IPS-NIHi7 (cell line): ENCODE measurements at regions not wholly inside any gene's neighbourhood (a gene's known extent, or its start where the extent isn't known, plus 50 kb on each side); places are given as distances from the start of the nearest gene placed in this dataset.
"Not testable (repeated sequence)": the region's sequence is repeated elsewhere in the genome, so short reads cannot be mapped to it uniquely, and the experiment has no call there.

Experiments
- DNase-seq: peaks from one replicate; pipeline ENCODE4 v3.0.0; 2012; ENCODE audit warnings: mixed read lengths; ENCODE audit errors: extremely low spot score

DNA sequence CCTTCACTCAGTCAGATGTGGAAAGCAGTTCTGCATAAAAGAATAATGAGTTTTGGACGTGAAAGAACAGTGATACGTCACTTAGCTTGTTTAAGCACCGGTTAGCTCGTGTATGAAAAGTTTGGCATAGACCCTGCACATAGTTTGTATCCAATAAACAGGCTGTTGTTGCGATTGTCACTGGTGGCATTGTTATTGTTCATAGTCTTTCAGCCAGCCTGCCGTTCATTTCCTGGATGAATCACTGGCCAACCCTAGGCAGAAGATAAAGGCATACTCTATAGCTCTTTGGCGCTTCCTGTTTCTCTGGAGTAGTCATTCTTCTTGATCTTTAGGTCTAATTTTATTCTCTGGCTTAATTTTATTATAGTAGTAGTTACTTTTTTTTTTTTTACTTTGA lies 57.8 kb upstream of the ANKRD30A start:
- no peak for DNase-seq

DNA sequence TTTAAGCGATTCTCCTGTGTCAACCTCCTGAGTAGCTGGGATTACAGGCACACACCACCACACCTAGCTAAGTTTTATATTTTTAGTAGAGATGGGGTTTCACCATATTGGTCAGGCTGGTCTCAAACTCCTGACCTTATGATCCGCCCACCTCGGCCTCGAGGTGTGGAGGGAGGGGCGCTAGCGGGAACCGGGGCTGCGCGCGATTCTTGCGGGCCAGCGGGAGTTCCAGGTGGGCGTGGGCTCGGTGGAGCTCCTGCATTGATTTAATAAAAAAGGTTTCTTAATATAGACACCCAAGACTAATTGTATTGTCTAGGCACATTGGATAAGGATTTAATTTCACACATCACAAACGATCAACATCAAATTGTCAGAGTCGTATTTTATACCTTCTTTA lies 63.1 kb upstream of the ANKRD30A start:
- DNase-seq, result not testable (repeated sequence)

DNA sequence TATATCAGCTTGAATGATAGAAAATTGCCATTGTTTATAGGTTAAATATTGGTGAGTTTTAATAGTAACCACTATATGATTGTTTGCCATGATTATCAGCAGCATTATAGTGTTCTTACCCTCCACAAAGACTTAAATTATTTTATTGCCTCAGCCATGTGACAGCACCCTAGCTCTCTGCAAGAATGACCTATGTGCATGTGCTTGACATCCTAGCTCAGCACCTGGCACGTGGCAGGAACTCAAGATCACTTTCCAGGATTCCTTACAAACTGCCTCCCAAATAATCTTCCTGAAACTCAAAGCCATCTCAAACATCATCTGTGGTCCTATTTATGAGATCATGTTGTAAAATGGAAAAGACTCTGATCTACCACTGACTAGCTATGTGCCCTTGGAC lies 68.1 kb upstream of the ANKRD30A start:
- no peak for DNase-seq

DNA sequence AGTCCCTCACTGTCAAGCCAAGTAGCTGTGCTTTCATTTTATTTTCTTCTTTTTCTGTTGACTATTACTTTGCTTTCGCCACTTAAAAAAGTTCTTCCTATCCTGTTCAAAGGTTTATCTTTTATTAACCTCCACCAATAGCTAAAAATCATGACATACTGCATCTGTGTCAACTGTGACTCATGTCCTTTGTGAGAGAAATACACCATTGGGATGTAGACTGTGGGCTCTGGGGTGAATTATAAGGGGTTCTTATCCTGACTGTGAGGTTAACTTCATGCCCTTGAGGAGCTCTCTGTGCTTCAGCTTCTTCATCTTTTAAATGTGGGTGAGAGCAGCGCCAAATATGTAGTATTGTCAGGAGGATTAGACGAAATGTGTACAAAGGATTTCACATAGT lies 71.9 kb upstream of the ANKRD30A start:
- DNase-seq, result no peak

DNA sequence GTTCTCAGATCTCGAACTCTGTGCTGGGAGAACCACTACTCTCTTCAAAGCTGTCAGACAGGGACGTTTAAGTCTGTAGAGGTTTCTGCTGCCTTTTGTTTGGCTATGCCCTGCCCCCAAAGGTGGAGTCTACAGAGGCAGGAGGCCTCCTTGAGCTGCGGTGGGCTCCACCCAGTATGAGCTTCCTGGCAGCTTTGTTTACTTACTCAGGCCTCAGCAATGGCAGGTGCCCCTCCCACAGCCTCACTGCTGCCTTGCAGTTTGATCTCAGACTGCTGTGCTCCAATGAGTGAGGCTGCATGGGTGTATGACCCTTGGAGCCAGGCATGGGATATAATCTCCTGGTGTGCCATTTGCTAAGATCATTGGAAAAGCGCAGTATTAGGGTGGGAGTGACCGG lies 75.4 kb upstream of the ANKRD30A start:
- not testable (repeated sequence) for DNase-seq

DNA sequence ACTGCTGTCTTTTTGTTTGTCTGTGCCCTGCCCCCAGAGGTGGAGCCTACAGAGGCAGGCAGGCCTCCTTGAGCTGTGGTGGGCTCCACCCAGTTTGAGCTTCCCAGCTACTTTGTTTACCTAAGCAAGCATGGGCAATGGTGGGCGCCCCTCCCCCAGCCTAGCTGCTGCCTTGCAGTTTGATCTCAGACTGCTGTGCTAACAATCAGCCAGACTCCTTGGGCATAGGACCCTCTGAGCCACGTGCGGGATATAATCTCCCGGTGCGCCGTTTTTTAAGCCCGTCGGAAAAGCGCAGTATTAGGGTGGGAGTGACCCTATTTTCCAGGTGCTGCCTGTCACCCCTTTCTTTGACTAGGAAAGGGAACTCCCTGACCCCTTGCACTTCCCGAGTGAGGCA lies 81.1 kb upstream of the ANKRD30A start:
- DNase-seq, result not testable (repeated sequence)

DNA sequence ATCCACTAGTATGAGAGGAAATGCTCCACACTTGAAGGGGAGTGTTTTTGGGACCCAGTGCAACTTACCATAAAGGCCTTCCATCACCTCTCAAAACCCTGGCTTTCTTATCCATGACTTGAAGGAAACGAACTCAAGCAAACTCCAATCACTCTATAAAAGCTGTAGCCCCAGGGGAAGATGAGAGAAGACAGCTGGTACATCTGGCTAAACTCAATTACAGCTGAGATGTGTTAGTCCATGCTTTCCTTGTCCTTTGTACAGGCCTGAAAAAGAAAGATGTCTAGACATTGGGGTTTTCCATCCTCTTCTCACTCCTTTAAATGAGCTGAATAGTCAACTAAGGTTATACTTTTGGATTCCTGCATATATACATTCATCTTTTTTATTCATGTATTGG lies 89.5 kb upstream of the ANKRD30A start:
- no peak for DNase-seq

DNA sequence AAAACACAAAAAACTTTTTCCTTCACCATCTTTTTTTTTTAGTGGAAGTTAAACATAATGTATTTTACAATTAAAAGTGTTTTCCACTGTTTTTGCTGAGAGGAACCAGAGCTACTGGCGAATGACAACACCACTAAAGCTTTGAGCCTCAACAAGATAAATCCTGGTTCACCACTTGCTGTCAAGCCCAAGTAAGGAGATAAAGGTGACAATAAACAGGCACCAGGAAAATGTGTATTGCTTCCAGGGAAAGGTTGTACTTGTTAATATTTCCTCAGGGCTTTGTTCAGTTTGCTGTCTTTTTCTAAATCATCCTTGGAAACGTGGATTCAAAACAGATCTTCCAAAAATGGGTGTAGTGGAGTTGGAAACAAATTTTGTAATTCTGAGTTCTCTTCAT lies 109.9 kb upstream of the ANKRD30A start:
- DNase-seq, result no peak

DNA sequence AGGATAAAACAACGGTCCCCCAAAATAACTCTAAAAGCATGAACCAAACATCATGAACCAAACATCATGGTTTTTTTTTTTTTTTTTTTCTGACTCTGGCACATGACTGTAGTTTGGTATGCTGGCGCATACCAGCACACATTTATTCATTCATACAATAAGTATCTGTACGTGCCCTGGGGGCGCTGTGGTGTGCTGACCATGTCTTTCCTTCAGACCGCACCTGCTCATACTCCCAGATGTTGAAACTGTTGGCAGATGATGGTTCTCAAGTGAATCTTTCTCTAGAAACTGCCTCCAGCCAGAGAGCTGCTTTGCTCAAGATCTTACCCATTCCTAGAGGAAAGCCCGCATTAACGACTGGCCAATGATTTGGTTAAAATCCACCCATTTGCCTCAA lies 114.7 kb upstream of the ANKRD30A start:
- DNase-seq, result no peak

DNA sequence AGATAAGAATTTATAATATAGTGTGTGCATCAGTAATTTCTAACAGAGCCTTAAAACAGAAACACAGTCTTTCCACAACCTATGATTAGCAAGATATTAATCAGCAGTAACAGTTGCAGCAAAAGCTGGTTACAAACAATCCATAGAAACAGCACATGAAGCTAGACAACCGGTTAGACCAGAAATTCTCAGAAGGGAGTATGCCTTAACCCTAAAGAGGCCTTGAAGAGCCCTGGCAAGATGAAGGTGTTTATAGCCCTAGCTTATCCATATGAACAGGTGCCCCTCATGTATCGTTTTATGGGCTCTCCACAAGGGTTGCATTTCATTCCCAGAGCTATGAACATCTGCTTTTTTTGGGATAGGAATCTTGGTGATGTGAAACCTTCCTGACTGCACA lies 117.1 kb upstream of the ANKRD30A start:
- DNase-seq, result not testable (repeated sequence)

DNA sequence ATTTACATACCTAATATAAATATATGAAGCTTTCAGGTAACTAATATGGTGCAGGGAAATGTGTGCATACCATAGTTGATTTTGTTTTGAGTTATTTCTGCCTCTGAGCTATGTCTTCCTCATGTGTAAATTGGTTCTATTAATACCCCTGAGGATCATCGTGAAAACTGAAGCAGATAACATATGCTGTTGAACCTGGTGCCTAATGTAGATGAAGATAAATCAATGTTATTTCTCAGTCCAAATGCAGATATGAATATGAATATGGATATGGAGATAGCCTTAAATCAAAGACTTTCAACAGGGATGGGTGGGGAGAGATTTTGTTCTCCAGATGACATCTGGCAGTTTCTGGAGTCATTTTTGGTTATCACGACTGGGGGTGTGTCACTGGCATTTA lies 122.3 kb upstream of the ANKRD30A start:
- DNase-seq, result no peak

DNA sequence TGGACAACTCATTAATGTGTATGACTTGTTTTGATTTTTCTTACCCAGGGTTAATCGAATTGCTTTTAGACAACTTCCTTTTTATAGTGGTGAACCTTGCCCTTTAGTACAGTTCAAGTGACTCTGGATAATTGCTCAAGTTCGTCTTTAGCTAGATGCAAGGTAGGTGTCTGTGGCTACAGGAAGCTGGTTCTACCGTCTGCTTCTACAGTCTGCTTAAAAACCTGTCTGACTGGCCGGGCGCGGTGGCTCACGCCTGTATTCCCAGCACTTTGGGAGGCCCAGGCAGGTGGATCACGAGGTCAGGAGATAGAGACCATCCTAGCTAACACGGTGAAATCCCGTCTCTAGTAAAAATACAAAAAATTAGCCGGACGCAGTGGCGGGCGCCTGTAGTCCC lies 129.6 kb upstream of the ANKRD30A start:
- DNase-seq, result not testable (repeated sequence)

DNA sequence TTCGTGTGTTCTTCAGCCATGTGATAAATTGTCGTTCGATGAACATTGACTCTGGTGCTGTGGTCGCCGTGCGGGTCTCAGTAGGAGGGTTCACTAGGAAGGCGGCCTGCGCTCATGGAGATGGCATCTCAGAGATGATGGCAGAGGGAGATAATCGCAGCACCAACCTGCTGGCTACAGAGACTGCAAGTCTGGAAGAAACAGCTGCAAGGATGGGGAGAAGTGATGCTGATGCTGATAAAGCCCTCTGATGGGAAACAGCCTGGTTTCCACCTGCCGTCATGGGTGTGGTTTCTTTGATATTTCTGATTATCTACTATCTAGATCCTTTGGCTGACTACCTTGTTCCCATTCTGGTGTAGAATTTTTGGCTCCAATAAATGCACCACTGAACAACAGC lies 130.5 kb upstream of the ANKRD30A start:
- DNase-seq, result no peak

DNA sequence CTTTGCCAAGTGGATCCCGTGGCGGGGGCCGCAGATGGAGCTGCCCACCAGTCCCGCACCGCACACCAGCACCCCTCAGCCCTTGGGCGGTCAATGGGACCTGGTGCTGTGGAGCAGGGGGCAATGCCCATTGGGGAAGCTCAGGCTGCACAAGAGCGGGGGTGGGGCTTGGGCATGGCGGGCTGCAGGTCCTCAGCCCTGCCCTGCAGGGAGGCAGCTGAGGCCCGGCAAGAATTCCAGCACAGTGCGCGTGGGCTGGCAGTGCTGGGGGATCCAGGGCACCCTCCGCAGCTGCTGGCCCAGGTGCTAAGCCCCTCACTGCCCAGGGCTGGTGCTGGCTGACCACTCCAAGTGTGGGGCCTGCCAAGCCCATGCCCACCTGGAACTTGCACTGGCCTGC lies 136.2 kb upstream of the ANKRD30A start:
- no peak for DNase-seq

DNA sequence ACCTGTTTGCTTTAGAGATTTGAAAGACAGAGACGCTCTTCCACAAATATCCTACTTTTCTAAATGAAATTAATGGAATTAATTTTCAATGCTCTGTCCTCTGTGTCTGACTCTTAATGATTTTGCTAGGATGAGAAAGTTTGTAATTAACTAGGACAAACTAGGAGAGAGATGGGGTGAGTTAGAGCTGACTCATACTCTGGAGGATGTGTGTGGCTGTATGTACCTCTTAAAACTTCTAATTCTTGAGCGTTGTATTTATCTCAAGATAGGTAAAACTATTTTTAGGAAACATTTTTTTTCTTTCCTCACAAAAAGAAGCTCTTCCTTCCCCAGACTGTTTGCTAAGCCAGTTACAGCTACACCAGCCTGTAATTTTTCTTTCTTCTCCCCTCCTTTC lies 178.8 kb upstream of the ANKRD30A start:
- no peak for DNase-seq

DNA sequence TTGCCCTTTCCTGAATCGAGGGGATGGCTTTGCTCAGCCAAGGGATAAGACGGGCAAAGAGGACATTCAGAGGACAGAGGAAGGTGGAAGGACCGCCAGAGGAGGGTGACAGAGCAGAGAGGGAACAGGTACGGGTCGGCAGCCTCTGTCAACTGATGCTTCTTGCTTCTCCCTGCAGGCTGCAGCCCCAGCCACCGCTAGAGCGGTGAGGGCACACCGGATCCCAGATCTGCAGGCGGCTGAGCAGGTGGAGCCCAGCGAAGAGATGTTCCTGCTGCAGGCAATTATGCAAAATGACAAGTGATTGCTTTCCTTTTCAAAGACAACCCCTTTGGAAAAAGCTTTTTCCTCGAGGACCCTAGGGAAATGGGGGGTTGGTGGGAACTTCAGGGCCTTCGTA lies 181.9 kb upstream of the ANKRD30A start:
- no peak for DNase-seq

DNA sequence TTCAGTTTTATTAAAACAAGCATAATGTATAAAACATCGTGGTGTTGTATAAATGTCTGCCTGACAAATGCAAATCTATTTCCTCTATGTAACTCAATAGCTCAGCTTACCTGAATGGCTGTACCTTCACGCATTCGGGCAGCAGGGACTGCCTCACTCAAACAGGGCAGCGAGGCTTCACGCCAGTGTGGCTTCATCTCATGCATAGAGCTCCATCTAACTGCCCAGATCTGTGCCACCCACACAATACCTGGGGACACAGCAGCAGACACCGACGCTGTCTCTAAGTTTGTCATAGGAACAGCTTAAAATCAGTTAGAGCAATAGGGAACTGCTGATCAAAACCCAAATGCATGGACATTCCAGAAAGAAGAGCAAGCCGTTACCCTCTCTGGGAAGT lies 182.8 kb upstream of the ANKRD30A start:
- no peak for DNase-seq

DNA sequence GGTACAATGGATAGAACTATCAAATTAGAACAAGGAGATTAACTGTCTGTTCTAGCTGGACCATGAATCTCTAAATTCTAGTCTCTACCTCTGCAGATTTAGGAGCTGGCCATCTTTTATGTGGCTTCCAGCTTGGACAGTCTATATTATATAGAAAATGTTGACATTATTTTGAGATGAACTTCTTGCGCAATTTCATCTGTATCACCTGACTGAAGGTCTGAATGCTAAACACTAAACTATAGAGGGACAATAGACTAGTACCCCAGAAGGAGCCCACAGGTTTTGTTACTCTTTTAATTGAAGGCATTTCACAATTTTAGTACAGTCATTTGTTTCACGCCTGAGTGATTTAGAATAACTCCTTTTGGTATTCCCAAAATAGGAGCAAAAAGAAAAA lies 222.4 kb upstream of the ANKRD30A start:
- DNase-seq, result no peak

DNA sequence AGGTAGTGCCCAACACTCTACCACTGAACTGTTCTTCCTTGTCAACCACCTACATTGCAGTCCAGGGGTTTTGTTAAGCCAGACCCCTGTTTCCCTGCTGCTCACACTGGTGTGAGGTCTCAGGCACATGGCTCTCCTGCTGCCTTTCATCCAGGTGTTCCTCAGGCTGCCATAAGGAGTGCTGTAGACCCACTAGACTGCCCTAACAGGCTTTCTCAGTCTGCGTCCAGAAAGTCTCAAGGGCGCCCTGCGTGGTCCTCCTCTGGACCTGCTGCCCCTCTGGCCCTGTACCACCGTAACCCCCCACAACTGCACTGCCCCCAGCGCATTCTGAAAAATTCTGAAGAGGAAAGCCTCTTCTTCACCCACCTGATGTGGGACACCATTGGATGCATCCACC lies 225.7 kb upstream of the ANKRD30A start:
- no peak for DNase-seq

DNA sequence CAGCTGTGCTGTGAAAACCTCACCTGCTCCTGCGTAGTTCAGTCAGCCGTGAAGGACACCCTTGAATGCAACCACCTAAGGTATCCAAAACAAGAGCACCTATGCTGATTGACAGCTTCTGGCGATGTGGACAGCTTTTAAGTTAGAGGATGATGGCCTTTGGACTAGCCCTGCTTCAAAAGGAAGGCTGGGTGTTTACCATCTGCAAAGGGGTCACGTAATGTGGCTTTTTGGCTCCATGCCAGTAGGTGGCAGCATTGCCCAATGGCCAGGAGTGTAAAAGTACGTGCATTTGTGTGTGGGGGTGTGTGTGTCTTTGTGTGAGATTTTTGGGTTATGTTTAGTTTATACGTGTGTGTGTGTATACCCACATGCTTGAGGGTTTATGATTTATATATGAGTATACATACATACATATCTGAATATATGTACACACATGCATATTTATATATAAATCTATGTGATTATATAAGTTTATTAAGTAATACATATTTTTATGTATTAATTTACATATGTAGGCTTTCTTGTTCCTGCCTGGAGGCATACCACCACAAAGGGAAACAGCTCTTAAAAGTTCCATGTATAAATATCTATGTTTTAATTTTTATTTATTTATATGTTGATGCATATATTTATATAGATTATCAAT lies 236.3 kb upstream of the ANKRD30A start:
- peak; percentile 48 for DNase-seq

DNA sequence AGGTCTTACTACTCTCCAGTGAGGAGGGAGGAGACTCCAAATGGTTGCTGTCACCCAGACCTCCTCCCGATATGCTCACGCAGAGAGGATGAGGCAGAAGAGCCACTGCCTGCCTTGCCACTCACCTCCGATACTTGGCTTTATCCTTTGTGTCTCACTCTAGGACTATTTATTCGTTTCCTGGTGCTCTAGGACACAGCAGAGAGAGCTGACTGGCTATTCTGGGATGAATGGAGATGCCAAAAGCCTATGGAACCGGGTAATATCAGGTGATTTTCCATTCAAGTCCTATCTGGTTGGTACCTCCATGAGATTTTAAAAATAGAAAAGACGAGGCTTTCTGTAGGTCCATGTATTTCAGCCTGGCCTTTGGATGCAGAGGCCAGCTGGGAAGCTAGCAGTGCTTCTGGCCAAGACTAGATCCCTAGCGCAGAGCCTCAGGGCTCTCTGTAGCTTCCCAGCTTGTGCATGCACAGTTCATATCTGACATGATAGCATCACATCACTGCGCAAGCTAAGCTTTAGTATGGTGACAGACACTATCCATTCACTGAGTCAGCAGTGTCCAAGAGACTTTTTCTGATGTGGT lies 239.0 kb upstream of the ANKRD30A start:
- no peak for DNase-seq

DNA sequence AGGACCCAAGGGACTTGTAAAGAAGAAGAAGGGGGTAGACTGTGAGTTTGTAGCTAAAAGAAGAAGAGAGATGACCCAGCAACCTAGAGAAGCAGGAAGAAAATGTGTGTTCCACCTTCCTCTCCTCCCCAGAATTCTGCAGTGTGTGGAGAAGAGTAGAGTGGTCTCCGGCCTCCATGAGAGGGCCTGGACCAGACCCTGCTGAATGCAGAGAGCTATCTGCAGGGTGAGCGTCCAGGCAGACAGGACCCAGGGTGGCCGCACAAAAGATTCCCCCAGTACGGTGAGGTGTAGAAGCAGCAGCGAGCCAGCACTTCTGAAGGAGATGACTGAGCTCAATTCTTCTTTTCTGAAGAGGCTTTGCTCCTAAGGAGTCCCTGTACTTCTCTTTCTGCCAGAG lies 239.7 kb upstream of the ANKRD30A start:
- DNase-seq, result no peak

DNA sequence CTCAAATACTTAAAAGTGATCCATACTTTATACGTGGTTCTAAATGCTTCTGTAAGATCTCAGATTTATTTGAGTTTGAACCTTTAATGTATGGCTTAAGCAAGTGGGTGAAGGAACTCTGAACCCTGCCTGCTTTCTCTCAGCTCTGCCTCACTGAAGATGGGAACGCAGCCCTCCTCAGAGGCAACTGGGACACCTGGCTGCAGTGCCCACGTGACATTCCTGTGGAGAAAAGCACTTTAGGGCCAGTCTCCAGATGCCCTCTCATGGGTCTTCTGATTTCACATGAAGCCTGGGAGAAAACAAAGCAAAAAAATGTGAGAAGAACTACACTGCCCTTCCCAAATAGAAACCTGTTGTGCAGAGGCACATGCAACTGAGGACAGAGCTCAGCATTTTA lies 242.6 kb upstream of the ANKRD30A start:
- no peak for DNase-seq

DNA sequence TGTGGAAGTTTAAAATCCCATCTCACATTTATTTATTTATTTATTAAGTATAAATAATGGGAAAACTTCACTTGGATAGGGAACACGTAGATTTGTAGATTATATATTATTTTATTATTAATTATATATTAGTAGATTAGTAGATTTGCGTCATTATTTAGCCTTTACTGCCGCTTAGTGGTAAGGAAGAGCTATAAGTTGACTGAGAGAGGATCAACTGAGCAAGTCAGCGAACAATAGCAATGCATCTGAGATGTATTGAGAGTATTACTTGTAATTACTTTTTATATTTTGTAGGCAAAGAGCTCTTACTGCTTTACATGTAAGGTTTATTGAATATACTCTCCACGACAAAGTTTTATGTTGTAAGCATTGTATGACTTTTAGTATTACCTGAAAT lies 244.5 kb upstream of the ANKRD30A start:
- DNase-seq, result no peak
